HEK293T (cell line): ENCODE measurements at regions not wholly inside any gene's neighbourhood (a gene's known extent, or its start where the extent isn't known, plus 50 kb on each side); places are given as distances from the start of the nearest gene placed in this dataset.

Experiments
- ARNT ChIP-seq: fragments of 450-650 bp; IDR thresholded peaks from 2 replicates; pipeline ENCODE4 v1.6.1; 2017; ENCODE audit warnings: mild to moderate bottlenecking
- BHLHE40 ChIP-seq: fragments of 450-650 bp; IDR thresholded peaks from 2 replicates; pipeline ENCODE4 v1.6.1; 2016; ENCODE audit warnings: mild to moderate bottlenecking, moderate library complexity, borderline replicate concordance
- ELF4 ChIP-seq: fragments of 450-650 bp; IDR thresholded peaks from 2 replicates; pipeline ENCODE4 v1.6.1; 2017; ENCODE audit warnings: antibody characterized with exemption
- FOXK2 ChIP-seq: fragments of 450-650 bp; IDR thresholded peaks from 2 replicates; pipeline ENCODE4 v1.6.1; 2016; ENCODE audit warnings: mild to moderate bottlenecking
- FOXM1 ChIP-seq: fragments of 450-650 bp; IDR thresholded peaks from 2 replicates; pipeline ENCODE4 v1.6.1; 2017; ENCODE audit warnings: mild to moderate bottlenecking, borderline replicate concordance
- PKNOX1 ChIP-seq: fragments of 450-650 bp; IDR thresholded peaks from 2 replicates; pipeline ENCODE4 v1.6.1; 2016
- SP1 ChIP-seq: fragments of 450-650 bp; IDR thresholded peaks from 2 replicates; pipeline ENCODE4 v1.6.1; 2017
- SUZ12 ChIP-seq: fragments of 450-650 bp; IDR thresholded peaks from 2 replicates; pipeline ENCODE4 v1.6.1; 2016; ENCODE audit warnings: mild to moderate bottlenecking

GRCh38 chr13:36764536-36764935 is 54.5 kb upstream of the RFXAP start:
- no peak for TF ChIP-seq FOXM1
- TF ChIP-seq SP1: no peak
- TF ChIP-seq ELF4: no peak
- no peak for TF ChIP-seq PKNOX1
- no peak for TF ChIP-seq SUZ12
- no peak for TF ChIP-seq BHLHE40
- TF ChIP-seq ARNT: no peak
- no peak for TF ChIP-seq FOXK2
